Thoracic aorta (tissue), 2 donors: ENCODE measurements at regions not wholly inside any gene's neighbourhood (a gene's known extent, or its start where the extent isn't known, plus 50 kb on each side); places are given as distances from the start of the nearest gene placed in this dataset.

ENCODE experiments used
- ATAC-seq: fragments of 150-250 bp; one replicate; pipeline ENCODE4 v1.8.0; 2017; ENCODE audit warnings: low read depth; ENCODE audit not compliant: insufficient number of reproducible peaks, low FRiP score
- DNase-seq: peaks from one replicate; pipeline ENCODE4 v3.0.0-alpha.2; 2020; ENCODE audit warnings: low spot score
- H3K27ac ChIP-seq, 2 donors: fragments of 200-600 bp; sonication (generic); 1 replicate in 1 of 2; 2 replicates in 1 of 2; pipeline ENCODE4 v1.5.1; 2016; ENCODE audit warnings: mild to moderate bottlenecking in 2 of 2, moderate library complexity in 2 of 2
- H3K27me3 ChIP-seq: fragments of 200-600 bp; sonication (generic); replicated peaks from 2 replicates; pipeline ENCODE4 v1.6.0; 2016; ENCODE audit warnings: mild to moderate bottlenecking; ENCODE audit not compliant: insufficient read depth
- H3K36me3 ChIP-seq: fragments of 200-600 bp; sonication (generic); one replicate; pipeline ENCODE4 v1.5.1; 2016
- H3K4me1 ChIP-seq, 2 donors: fragments of 200-600 bp; sonication (generic); 1 replicate in 1 of 2; 2 replicates in 1 of 2; pipeline versions ENCODE4 v1.5.1 to v1.6.0; 2016; ENCODE audit warnings: low read depth in 2 of 2, mild to moderate bottlenecking in 1 of 2; ENCODE audit not compliant: control insufficient read depth in 1 of 2
- H3K4me3 ChIP-seq: fragments of 200-600 bp; sonication (generic); 2 replicates; pipeline ENCODE4 v1.5.1; 2016; ENCODE audit warnings: mild to moderate bottlenecking
- H3K9me3 ChIP-seq: fragments of 200-600 bp; sonication (generic); 2 replicates; pipeline ENCODE4 v1.5.1; 2016
- TF ChIP-seq, protein P1 (sequence below): fragments of 200-600 bp; sonication (generic); IDR thresholded peaks from one replicate; pipeline ENCODE4 v1.5.1; 2019; ENCODE audit warnings: antibody characterized with exemption

DNA sequence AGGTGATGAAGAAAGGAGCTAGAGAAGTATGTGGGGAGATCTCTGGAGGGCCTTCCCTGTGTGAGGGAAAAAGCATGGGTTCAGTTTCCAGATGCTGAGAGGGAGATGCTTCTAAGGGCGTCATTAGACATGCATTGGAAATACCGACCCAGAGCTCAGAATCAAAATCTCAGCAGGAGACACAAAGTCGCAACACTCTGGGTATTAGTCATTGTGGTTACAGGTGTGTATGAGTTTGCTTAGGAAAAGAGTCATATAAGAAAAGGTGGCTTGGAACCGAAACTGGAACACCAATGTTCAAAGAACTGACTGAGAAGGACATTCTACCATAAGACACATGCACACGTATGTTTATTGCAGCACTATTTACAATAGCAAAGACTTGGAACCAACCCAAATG lies 477.1 kb downstream of the FBXO15 start:
- Histone ChIP-seq H3K4me1 (no peaks in the 10 kb centered on the region), H3K36me3 (no peaks in the 10 kb centered on the region), H3K27me3 (no peaks in the 10 kb centered on the region), H3K27ac (no peak overlapping the region), H3K4me3 (no peak overlapping the region), H3K9me3 (no peaks in the 10 kb centered on the region)
- TF ChIP-seq, protein P1, sequence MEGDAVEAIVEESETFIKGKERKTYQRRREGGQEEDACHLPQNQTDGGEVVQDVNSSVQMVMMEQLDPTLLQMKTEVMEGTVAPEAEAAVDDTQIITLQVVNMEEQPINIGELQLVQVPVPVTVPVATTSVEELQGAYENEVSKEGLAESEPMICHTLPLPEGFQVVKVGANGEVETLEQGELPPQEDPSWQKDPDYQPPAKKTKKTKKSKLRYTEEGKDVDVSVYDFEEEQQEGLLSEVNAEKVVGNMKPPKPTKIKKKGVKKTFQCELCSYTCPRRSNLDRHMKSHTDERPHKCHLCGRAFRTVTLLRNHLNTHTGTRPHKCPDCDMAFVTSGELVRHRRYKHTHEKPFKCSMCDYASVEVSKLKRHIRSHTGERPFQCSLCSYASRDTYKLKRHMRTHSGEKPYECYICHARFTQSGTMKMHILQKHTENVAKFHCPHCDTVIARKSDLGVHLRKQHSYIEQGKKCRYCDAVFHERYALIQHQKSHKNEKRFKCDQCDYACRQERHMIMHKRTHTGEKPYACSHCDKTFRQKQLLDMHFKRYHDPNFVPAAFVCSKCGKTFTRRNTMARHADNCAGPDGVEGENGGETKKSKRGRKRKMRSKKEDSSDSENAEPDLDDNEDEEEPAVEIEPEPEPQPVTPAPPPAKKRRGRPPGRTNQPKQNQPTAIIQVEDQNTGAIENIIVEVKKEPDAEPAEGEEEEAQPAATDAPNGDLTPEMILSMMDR = no peak
- ATAC-seq (no peak), DNase-seq (no peak)

DNA sequence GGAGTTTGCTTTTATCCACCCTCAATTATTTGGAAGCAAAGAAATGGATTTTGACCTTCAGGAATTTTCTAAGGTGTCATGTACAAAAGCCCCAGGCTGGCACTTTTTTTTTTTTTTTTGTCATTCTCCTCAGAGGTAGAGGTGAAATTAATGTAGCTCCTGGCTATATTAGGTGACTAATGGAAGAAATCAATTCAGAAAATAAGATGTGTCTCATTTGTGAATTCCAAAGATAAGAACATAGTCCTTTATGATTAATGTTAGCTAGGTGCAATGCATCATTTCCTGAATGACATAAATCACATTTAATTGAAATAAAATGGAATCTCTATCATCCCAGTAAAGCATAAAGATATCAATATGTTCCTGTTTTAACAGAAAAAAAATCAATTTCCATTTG lies 477.6 kb downstream of the FBXO15 start:
- Histone ChIP-seq H3K4me3 (no peak overlapping the region), H3K9me3 (no peaks in the 10 kb centered on the region), H3K27me3 (no peaks in the 10 kb centered on the region), H3K4me1 (no peaks in the 10 kb centered on the region), H3K27ac (no peak overlapping the region), H3K36me3 (no peaks in the 10 kb centered on the region)
- TF ChIP-seq, protein P1 = no peak
- ATAC-seq (no peak), DNase-seq (no peak)

DNA sequence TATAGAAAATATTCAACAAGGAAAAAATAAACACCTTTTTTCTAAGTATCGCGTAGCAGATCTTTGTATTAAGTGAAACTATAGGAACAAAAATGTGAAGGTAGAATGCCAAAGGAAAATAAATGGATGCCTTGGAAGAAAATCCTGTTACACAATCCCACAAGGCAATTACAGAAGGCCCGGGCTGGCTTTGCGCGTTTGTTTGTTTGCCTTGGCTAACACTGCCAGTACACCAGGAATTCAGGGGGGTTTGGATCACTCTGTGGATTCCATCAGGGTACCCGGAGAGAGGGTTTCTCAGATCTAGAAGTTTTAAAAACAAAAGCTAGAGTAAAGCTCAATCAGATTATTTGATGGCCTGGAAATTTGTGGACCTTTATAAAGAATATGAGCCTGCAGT lies 478.3 kb downstream of the FBXO15 start:
- H3K36me3 ChIP-seq = no peaks in the 10 kb centered on the region
- TF ChIP-seq, protein P1 = no peak
- ATAC-seq (no peak), DNase-seq (no peak)
- no peaks in the 10 kb centered on the region for H3K27me3 ChIP-seq
- H3K4me3 ChIP-seq = no peak overlapping the region
- no peak overlapping the region for H3K27ac ChIP-seq
- no peaks in the 10 kb centered on the region for H3K9me3 ChIP-seq
- no peaks in the 10 kb centered on the region for H3K4me1 ChIP-seq

DNA sequence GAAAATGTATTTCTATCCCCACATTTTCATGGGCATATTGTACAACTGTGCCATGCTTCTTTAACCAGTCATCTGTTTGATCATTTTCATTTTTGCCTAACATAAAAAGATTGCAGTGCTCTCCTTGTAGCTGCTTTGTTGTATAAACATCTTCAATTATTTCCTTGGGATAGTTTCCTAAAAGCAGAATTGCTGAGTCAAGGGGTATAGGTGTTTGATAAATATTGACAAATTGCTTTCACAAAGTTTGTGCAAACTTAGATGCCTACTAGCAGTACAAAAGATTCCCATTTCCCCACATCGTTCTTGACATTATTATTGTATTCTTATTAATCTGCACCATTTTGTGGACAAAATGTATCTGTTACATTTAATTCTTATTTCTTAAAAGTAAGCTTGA lies 479.6 kb downstream of the FBXO15 start:
- Histone ChIP-seq H3K9me3 (no peaks in the 10 kb centered on the region), H3K4me3 (no peak overlapping the region), H3K4me1 (no peaks in the 10 kb centered on the region), H3K27ac (no peak overlapping the region), H3K36me3 (no peaks in the 10 kb centered on the region), H3K27me3 (no peaks in the 10 kb centered on the region)
- DNase-seq (no peak), ATAC-seq (no peak)
- TF ChIP-seq, protein P1 = no peak

DNA sequence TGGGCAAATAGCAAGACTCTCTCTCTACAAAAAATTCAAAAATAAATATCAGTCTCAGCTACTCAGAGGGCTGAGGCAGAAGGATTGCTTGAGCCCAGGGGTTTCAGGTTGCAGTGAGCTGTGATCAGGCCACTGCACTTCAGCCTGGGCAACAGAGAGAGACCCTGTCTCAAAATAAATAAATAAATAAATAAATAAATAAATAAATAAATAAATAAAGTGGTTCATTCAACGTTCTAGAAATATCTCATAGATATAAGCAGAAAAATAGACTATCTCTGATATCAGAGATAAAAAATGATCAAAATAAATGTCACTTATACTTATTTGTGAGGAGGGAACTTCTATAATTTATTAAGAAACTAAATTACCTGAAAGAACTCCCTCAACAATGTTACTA lies 480.9 kb downstream of the FBXO15 start:
- no peak for ATAC-seq

More for the DNA sequence above, 480.9 kb downstream of the FBXO15 start:
- DNase-seq = no peak
- TF ChIP-seq, protein P1 = no peak
- H3K4me1 ChIP-seq = no peaks in the 10 kb centered on the region
- H3K4me3 ChIP-seq = no peak overlapping the region
- H3K27me3 ChIP-seq = no peaks in the 10 kb centered on the region
- no peaks in the 10 kb centered on the region for H3K36me3 ChIP-seq
- no peak overlapping the region for H3K27ac ChIP-seq
- H3K9me3 ChIP-seq = no peaks in the 10 kb centered on the region
